ENCODE measurements at regions not wholly inside any gene's neighbourhood (a gene's known extent, or its start where the extent isn't known, plus 50 kb on each side); places are given as distances from the start of the nearest gene placed in this dataset.

DNA sequence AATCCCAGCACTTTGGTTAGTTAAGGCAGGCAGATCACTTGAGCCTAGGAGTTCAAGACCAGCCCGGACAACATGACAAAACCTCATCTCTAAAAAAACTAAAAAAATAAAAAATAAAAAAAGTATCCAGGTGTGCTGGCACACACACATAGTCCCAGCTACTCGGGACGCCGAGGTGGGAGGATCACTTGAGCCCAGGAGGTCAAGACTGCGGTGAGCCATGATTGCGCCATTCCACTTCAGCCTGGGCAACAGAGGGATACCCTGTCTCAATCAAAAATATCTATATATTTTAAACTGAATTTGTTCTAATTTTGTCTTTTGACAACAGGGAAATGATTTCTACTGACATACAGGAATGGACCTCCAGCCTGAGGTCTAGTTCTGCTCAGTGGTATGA, 73.3 kb upstream of the MBOAT2 start:
- ATAC-seq (no peak), DNase-seq (ENCODE audit: low read depth, low spot score) (no peak), FAIRE-seq (no peak)
- ChIA-PET RAD21 (ENCODE audit: unreplicated experiment) (no interaction called here), CTCF (no interaction called here), POLR2A (no interaction called here), SMC1A (ENCODE audit: uncharacterized antibody, unreplicated experiment) (no interaction called here)
- in situ Hi-C loops (cut with MboI) (no loop called here), intact Hi-C loops (cut with micrococcal nuclease; ENCODE audit: unreplicated experiment) (no loop called here)
- no peaks in the 10 kb centered on the region for H3K36me3 ChIP-seq (ENCODE audit: control insufficient read depth in 2 of 2, insufficient read depth in 2 of 2, low read length in 1 of 2)
- H3K27me3 ChIP-seq (replicated peaks in 1 of 2; ENCODE audit: control insufficient read depth in 2 of 2, insufficient read depth in 2 of 2, low read length in 1 of 2), result no peaks in the 10 kb centered on the region
- BruUV-seq (replicated peaks), result no TSS peak
- WGBS (ENCODE audit: insufficient coverage, insufficient replicate concordance, low lambda C conversion rate, missing lambda C conversion rate), result 90% methylated on average over 6 of the region's 6 CpGs
- no peak overlapping the region for H3K4me3 ChIP-seq
- H3K9ac ChIP-seq (ENCODE audit: control insufficient read depth, insufficient read depth, low read length), result no peak overlapping the region
- H4K20me1 ChIP-seq (ENCODE audit: control insufficient read depth, insufficient read depth), result no peaks in the 10 kb centered on the region
- no peak overlapping the region for H3K27ac ChIP-seq (ENCODE audit: control insufficient read depth, insufficient read depth)
- no peak overlapping the region for H2AFZ ChIP-seq (ENCODE audit: control insufficient read depth, low read depth, low read length)
- H3K4me2 ChIP-seq (ENCODE audit: control insufficient read depth, insufficient read depth), result no peak overlapping the region
- H3K9me3 ChIP-seq (replicated peaks; ENCODE audit: control insufficient read depth, insufficient read depth, low read length), result no peaks in the 10 kb centered on the region; the same call in 2 of the 3 replicates
- H3K4me1 ChIP-seq (ENCODE audit: control insufficient read depth, insufficient read depth, low read length), result no peaks in the 10 kb centered on the region
- no peaks in the 10 kb centered on the region for H3K79me2 ChIP-seq (ENCODE audit: control insufficient read depth, insufficient read depth, low read length)
- TF ChIP-seq HSF1 (IDR thresholded peaks at IDR 0.05; ENCODE audit: low read depth, low read length) (no peak), ZNF274 (IDR thresholded peaks at IDR 0.05; ENCODE audit: insufficient read depth, insufficient read length) (no peak), ZNF24 (IDR thresholded peaks at IDR 0.05) (no peak), ATF2 (IDR thresholded peaks at IDR 0.05; ENCODE audit: low read length) (no peak), HDAC6 (IDR thresholded peaks at IDR 0.05; ENCODE audit: unreplicated experiment) (no peak), PBX3 (IDR thresholded peaks at IDR 0.05; ENCODE audit: insufficient replicate concordance, low read depth, low read length) (no peak), CTCF (IDR thresholded peaks at IDR 0.05 in 2 of 3, conservative IDR thresholded peaks at IDR 0.05 in 1 of 3; ENCODE audit: control insufficient read depth in 2 of 3, extremely low read depth in 1 of 3, insufficient read depth in 1 of 3, low read depth in 3 of 3, low read length in 3 of 3) (no peak), ZBTB40 (IDR thresholded peaks at IDR 0.05; ENCODE audit: borderline replicate concordance) (no peak), KDM1A (IDR thresholded peaks at IDR 0.05; ENCODE audit: borderline replicate concordance) (no peak), STAT1 (conservative IDR thresholded peaks at IDR 0.05) (no peak), MTA3 (IDR thresholded peaks at IDR 0.05; ENCODE audit: borderline replicate concordance, low read length) (no peak), BACH1 (IDR thresholded peaks at IDR 0.05; ENCODE audit: borderline replicate concordance) (no peak)
- TF ChIP-seq, protein P1, sequence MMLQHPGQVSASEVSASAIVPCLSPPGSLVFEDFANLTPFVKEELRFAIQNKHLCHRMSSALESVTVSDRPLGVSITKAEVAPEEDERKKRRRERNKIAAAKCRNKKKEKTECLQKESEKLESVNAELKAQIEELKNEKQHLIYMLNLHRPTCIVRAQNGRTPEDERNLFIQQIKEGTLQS (IDR thresholded peaks at IDR 0.05; ENCODE audit: borderline replicate concordance, extremely low read depth, low read depth, low read length), result no peak
